Large intestine (tissue), 3 donors: ENCODE measurements at regions not wholly inside any gene's neighbourhood (a gene's known extent, or its start where the extent isn't known, plus 50 kb on each side); places are given as distances from the start of the nearest gene placed in this dataset.

Experiments used
- DNase-seq, 2 donors: peaks; one replicate each; pipeline versions ENCODE4 v3.0.0 to v3.0.0-alpha.2; 2013
- H3K27ac ChIP-seq: one replicate; pipeline ENCODE4 v1.5.1; 2013; ENCODE audit warnings: low read length
- H3K27me3 ChIP-seq: 2 replicates; pipeline ENCODE4 v1.6.1; 2013; ENCODE audit warnings: low read length; ENCODE audit not compliant: control insufficient read depth, insufficient read depth
- H3K36me3 ChIP-seq: 2 replicates; pipeline ENCODE4 v1.6.1; 2013; ENCODE audit warnings: low read length; ENCODE audit not compliant: control insufficient read depth, insufficient read depth
- H3K4me1 ChIP-seq: one replicate; pipeline ENCODE4 v1.6.1; 2013; ENCODE audit warnings: low read length; ENCODE audit not compliant: control insufficient read depth, insufficient read depth
- H3K4me3 ChIP-seq: one replicate; pipeline ENCODE4 v1.5.1; 2013; ENCODE audit warnings: low read length
- H3K9me3 ChIP-seq: one replicate; pipeline ENCODE4 v1.6.1; 2013; ENCODE audit warnings: mild to moderate bottlenecking, low read depth, low read length, moderate library complexity; ENCODE audit not compliant: control insufficient read depth
- WGBS: methylation state at CpG from one replicate; pipeline ENCODE4 v1.1.5; 2013; ENCODE audit warnings: low lambda C conversion rate; ENCODE audit not compliant: insufficient coverage; 5-methylcytosine and 5-hydroxymethylcytosine counted together

- Histone ChIP-seq H3K4me3 (no peak overlapping the region), H3K27me3 (no peaks in the 10 kb centered on the region), H3K4me1 (no peaks in the 10 kb centered on the region), H3K9me3 (no peaks in the 10 kb centered on the region), H3K36me3 (no peaks in the 10 kb centered on the region), H3K27ac (no peak overlapping the region)
- WGBS, result no CpG with 5 or more reads among the region's 11 CpGs
- no peak for DNase-seq
Measured at GRCh38 chrX:69016293-69016941, 148.8 kb downstream of the PJA1 start.

- no CpG with 5 or more reads among the region's 10 CpGs for WGBS
- Histone ChIP-seq H3K27ac (no peak overlapping the region), H3K4me1 (no peaks in the 10 kb centered on the region), H3K27me3 (no peaks in the 10 kb centered on the region), H3K4me3 (no peak overlapping the region), H3K36me3 (no peaks in the 10 kb centered on the region), H3K9me3 (no peaks in the 10 kb centered on the region)
- DNase-seq, result no peak
Measured at GRCh38 chrX:69015564-69016292, 149.5 kb downstream of the PJA1 start.

GRCh38 chrX:69015156-69015555, 150.1 kb downstream of the PJA1 start:
- Histone ChIP-seq H3K4me3 (no peak overlapping the region), H3K27ac (no peak overlapping the region), H3K27me3 (no peaks in the 10 kb centered on the region), H3K9me3 (no peaks in the 10 kb centered on the region), H3K4me1 (no peaks in the 10 kb centered on the region), H3K36me3 (no peaks in the 10 kb centered on the region)
- DNase-seq, result no peak
- no CpG with 5 or more reads among the region's 7 CpGs for WGBS

DNA sequence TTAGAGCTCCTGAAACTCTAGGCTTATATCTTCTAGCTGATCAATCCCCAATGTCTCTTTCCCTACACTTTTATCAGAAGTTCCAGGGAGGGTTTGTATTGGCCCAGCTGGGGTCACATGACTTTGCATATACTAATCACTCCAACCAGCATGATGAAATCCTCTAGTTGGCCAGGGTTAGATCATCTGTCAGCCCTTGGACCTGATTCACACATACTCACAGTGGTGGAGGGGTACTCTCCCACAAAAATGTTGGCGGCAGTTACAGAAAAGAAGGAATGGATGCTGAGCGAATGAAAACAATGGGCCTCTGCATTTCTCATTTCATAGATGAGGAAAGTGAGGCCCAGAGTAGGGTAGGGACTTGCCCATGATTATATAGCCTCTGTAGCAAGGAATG, 151.1 kb downstream of the PJA1 start:
- H3K4me3 ChIP-seq, result no peak overlapping the region
- H3K27ac ChIP-seq, result no peak overlapping the region
- no peaks in the 10 kb centered on the region for H3K9me3 ChIP-seq
- H3K27me3 ChIP-seq, result no peaks in the 10 kb centered on the region
- WGBS, result no CpG with 5 or more reads among the region's 2 CpGs
- H3K4me1 ChIP-seq, result no peaks in the 10 kb centered on the region
- no peaks in the 10 kb centered on the region for H3K36me3 ChIP-seq
- no peak for DNase-seq

DNA sequence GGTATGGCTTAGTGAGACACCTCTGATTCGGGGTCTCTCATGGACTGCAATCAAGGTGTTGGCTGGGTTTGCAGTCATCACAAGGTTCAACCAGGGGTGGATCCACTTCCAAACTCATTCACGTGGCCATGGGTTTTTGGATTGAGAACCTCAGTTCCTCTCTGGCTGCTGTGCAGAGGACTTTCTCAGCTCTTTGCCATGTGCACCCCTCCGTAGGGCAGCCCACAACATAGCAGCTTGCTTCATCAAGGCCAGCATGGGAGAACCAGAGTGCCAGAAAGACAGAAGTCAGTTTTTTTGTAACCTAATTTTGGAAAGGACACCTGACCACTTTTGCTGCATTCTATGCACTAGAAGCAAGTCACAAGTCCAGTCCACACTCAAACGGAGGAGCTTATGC, 154.9 kb downstream of the PJA1 start:
- H3K27ac ChIP-seq, result no peak overlapping the region
- H3K4me3 ChIP-seq, result no peak overlapping the region
- H3K27me3 ChIP-seq, result no peaks in the 10 kb centered on the region
- no peaks in the 10 kb centered on the region for H3K4me1 ChIP-seq
- H3K36me3 ChIP-seq, result no peaks in the 10 kb centered on the region
- no peaks in the 10 kb centered on the region for H3K9me3 ChIP-seq
- DNase-seq, result no peak
- WGBS, result no CpG with 5 or more reads among the region's 4 CpGs

DNA sequence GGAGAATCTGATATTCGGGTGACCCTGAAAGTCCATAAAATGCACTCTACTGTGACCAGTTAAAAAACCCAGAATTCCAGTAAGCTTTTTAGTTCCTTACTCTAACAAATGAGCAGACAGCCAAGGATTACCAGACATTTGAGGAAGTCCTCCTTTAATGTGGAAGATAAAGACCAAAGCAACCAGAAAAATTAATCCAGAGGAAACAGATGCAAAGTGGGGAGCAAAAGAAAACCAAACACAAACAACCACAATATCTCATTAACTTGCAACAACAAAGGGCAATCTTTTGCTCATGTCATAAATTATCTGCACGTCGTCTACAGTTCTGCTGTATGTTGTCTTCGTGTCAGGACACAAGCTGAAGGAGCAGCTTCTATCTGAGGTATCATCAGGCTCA, 164.4 kb downstream of the PJA1 start:
- Histone ChIP-seq H3K4me3 (no peak overlapping the region), H3K9me3 (no peaks in the 10 kb centered on the region), H3K4me1 (peaks cover 8% of the 10 kb centered on the region), H3K27ac (no peak overlapping the region), H3K36me3 (no peaks in the 10 kb centered on the region), H3K27me3 (no peaks in the 10 kb centered on the region)
- DNase-seq, result no peak
- no CpG with 5 or more reads among the region's 4 CpGs for WGBS

GRCh38 chrX:68999931-69000330, 165.3 kb downstream of the PJA1 start:
- peaks cover 18% of the 10 kb centered on the region for H3K4me1 ChIP-seq
- 83% methylated on average over 1 of the region's 2 CpGs for WGBS
- H3K27ac ChIP-seq, result no peak overlapping the region
- no peak for DNase-seq
- H3K4me3 ChIP-seq, result no peak overlapping the region
- no peaks in the 10 kb centered on the region for H3K9me3 ChIP-seq
- no peaks in the 10 kb centered on the region for H3K36me3 ChIP-seq
- no peaks in the 10 kb centered on the region for H3K27me3 ChIP-seq

GRCh38 chrX:68999356-68999755, 165.9 kb downstream of the PJA1 start:
- no peak overlapping the region for H3K27ac ChIP-seq
- no CpG with 5 or more reads among the region's 4 CpGs for WGBS
- H3K36me3 ChIP-seq, result no peaks in the 10 kb centered on the region
- DNase-seq, result no peak
- H3K9me3 ChIP-seq, result no peaks in the 10 kb centered on the region
- H3K4me3 ChIP-seq, result no peak overlapping the region
- H3K4me1 ChIP-seq, result peaks cover 22% of the 10 kb centered on the region
- H3K27me3 ChIP-seq, result no peaks in the 10 kb centered on the region

DNA sequence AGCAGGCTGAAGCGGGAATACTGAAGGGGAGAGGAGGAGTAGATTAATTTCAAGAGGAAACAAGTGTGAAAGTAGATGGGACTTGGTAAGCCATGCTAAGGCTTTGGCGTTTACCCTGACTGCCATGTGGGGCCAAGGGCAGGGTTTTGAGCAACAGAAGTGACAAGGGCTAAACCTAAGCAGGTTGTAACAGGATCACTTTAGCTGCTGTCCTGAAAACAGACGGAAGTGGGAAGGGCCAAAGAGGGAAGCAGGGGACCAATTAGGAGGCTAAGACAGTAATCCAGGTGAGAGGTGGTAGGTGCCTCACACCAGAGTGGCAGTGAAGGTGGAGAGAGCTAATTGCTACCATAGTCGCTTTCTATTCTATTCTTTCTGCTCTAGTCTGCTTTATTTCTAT, 166.5 kb downstream of the PJA1 start:
- Histone ChIP-seq H3K36me3 (no peaks in the 10 kb centered on the region), H3K9me3 (no peaks in the 10 kb centered on the region), H3K4me3 (no peak overlapping the region), H3K27me3 (no peaks in the 10 kb centered on the region), H3K4me1 (peaks cover 24% of the 10 kb centered on the region), H3K27ac (no peak overlapping the region)
- 83% methylated on average over 1 of the region's 4 CpGs for WGBS
- DNase-seq, result peak in 1 of 2 donors; percentile 34

DNA sequence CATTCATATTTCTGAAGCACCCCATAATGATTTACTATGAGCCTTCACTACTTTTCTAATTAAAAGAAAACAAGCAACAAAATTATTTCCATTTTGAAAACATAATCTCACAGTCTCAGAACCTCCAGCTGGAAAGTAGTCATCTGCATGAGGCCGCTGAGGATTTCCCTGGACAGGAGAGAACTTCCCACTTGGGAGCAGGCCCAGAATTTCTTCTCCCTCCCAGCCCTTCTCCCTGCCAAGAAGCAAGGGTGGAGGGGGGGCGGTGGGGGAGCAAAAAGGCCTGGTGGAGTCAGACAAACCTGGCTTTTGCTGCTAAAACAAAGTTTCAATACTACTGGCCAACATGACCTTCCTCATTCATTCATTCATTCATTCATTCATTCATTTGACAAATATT, 167.3 kb downstream of the PJA1 start:
- Histone ChIP-seq H3K4me3 (no peak overlapping the region), H3K4me1 (peaks cover 30% of the 10 kb centered on the region), H3K9me3 (no peaks in the 10 kb centered on the region), H3K27ac (no peak overlapping the region), H3K27me3 (no peaks in the 10 kb centered on the region), H3K36me3 (no peaks in the 10 kb centered on the region)
- DNase-seq, result no peak
- no CpG with 5 or more reads among the region's 2 CpGs for WGBS

DNA sequence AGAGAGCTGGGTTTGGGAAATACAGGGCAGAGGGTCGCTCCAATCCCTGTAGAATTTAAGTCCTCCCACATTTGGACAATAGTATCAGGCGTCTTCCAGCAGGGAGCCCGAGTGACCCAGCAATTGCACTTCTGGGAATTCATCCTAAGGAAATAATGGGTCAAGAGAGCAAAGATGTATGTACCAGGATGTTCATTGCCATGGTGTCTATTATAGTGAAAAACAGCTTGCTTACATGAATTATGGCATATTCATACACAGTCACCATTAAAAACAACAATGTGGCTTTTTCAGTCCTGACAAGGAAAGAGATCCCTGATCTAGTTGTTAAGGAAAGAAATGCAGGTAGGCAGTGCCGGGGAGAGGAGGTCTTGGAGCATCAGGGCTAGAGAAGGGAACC, 167.7 kb downstream of the PJA1 start:
- no peak for DNase-seq
- H3K36me3 ChIP-seq, result no peaks in the 10 kb centered on the region
- no CpG with 5 or more reads among the region's 4 CpGs for WGBS
- H3K4me3 ChIP-seq, result no peak overlapping the region
- H3K4me1 ChIP-seq, result peaks cover 32% of the 10 kb centered on the region
- no peaks in the 10 kb centered on the region for H3K27me3 ChIP-seq
- no peak overlapping the region for H3K27ac ChIP-seq
- H3K9me3 ChIP-seq, result no peaks in the 10 kb centered on the region
